ENCODE measurements at regions not wholly inside any gene's neighbourhood (a gene's known extent, or its start where the extent isn't known, plus 50 kb on each side); places are given as distances from the start of the nearest gene placed in this dataset.
"Not testable (repeated sequence)": the region's sequence is repeated elsewhere in the genome, so short reads cannot be mapped to it uniquely, and the experiment has no call there.

DNA sequence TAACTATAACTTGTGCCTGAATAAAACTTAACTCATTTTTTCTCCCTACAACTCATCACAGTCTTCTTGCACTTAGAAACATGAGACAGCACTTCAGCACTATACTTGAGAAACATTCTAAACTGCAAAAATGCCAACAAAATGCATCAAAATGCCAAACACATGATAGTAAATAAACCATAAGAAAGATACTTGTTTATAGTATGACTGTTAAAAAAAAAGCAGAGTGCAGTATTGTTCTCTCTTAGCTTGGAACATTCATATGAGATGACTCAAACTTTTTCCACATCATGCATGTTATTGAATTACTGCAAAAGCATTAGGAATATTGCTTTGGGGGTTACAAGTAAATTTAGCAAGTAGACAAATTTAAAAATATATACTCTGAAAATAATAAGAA is 135.7 kb upstream of the ANXA10 start:
- DNase-seq, result no peak

DNA sequence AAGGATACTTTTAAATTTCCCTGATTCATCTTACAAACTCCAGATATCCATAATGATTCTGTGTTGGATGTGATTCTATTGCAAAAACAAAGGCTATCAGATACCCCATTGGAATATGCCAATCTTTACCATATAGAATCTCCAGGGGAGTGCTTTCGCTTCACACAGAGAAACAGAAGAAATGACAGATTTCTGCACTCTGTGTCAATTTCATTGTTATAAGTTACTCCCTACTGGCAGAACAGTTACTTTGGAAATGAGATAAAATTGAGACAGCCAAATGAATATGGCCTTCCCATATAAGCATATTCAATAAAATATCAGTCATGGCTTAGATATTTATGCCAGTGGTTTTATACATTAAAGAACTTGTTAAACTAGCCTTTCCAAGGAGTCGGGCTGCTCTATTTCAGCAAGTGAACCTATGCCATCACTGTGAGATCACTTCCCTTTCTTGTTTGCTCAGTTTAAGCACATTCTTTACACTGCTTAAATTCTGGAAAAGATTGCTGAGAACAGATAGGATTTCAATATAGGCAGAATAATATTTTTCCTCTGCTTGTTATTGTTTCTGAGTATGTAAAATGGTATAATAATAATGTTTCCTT is 127.5 kb upstream of the ANXA10 start:
- DNase-seq, result no peak

DNA sequence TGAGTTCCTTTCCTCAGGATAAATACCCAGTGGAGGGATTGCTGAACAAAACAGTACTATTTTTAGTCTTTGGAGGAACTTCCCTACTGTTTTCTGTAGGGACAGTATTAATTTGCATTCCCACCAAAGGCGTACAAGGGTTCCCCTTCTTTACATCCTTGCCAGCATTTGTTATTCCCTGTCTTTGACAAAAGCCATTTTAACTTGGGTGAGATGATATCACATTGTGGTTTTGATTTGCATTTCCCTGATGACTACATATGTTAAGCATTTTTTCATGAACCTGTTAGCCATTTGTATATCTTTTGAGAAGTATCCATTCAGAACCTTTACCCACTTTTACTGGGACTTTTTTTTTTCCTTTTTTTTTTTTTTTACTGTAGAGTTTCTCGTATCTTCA is 126.2 kb upstream of the ANXA10 start:
- DNase-seq, result no peak

DNA sequence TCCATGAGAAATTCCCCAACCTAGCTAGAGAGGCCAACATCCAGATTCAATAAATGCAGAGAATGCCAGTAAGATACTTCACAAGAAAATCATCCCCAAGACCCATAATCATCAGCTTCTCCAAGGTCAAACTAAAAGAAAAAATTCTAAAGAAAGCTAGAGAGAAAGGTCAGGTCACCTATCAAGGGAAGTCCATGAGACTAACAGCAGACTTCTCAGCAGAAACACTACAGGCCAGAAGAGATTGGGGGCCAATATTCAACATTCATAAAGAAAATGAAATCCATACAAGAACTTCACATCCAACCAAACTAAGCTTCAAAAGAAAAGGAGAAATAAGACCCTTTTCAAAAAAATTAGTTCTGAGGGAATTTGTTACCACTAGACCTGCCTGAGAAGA is 118.8 kb upstream of the ANXA10 start:
- no peak for DNase-seq

DNA sequence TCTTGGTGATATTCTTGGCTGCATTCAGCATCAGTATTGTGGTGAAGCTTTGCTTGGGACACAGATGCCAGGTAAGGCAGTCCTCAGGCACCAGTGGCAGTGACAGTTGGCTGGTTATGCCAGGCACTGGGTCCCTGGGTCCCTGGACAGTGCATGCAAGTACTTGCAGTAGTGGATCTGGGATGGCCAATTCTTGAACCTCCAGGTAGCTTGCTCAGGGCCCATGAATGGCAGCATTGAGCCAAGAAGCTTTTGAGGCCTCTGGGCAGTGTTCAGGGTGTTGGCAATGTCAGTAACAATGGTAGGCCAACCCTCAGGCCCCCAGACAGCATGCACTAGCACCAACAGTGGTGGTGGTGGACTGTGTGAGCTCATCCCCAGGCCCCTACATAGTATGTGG is 106.8 kb upstream of the ANXA10 start:
- DNase-seq, result no peak

DNA sequence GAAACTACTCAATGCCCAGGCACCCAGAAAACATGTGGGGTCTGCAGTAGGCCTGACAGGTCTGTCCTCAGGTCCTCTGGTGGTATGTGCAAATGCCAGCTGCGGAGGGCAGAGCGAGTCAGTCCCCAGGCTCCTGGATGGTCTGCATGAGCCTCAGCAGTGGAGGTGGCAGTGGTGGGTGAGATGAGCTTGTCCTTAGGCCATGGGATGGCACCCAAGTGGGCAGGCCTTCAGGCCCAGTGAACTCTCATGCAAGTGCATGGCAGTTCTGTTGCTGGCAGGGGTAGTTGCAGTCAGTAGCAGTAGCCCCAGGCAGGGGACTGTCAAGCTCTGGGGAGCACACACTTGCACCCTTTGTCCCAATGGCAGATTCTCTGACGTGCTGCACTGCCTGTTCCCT is 106.3 kb upstream of the ANXA10 start:
- DNase-seq, result no peak

DNA sequence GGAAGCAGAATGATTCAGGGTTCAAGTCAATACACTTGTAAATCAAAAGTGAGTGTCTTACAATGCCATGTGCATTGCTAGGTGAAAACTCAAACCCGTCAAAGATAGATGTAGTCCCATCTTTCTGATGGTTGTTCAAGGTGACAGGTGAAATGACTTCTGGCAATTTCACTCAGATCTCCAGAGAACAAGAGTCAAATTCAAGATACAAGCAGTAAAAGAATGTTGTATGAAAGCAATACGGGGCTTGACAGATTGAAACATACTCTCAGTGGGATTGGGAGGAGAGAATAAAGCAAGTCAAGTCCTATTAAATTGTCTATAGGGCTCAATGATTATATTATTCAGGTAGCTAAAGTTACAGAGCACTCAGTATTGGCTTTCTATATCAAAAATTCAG is 105.1 kb upstream of the ANXA10 start:
- no peak for DNase-seq

DNA sequence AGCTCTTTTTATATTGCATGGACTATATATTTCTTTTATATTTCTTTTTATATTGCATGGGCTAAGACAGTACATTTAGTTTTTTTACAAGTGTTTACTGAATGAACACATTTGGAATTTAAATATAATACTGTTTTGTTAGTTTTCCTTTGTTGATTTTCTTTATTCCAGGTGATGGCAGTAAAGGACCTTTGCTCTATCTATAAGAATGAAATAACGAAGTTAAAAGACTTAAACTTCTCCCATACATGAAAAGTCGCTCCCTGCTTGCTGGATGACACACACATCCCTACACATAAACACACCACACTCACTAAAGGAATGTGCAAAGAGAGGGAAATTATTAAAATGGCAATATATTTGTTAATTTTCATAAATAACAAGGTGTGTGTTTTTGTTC is 102.5 kb upstream of the ANXA10 start:
- DNase-seq, result no peak

DNA sequence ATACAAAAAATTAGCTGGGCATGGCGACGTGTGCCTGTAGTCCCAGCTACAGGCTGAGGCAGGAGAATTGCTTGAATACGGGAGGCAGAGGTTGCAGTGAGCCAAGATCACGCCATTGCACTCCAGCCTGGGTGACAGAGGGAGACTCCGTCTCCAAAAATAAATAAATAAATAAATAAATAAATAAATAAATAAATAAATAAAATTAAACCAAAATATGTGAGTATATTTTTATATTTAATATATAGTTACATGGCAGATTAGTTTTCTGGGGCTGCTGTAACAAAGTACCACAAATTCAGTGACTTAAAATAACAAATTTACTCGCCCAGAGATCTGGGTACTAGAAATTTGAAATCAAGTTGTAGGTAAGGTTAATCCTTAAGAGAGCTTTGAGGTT is 84.2 kb upstream of the ANXA10 start:
- not testable (repeated sequence) for DNase-seq

DNA sequence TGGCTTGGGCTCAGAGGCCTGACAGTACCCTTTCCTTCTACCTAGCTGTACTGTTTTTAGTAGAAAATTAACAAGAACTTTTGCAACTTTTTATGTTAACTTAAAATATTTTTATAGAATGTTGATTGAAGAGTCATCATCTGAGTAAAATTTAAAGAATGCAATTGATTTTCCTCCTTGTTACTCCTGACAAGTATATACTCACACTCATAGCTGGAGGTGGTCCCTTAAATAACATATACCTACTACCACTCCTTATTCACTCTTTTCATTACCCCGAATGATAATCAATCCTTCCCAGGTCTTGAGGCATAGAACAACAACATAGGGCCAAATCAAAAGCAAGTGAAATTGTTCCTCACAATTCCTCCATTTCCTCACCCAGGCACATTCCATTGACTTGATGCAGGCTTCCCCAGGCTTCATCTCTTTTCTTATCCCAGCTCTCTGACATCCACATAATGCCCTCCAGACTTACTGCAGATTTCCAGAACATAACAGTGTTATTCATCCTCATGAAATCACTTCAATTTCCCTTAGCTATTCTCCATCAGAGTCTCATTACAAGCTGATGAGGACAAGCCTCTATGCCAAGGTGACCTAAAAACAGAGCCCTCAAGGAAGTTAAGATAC is 73.2 kb upstream of the ANXA10 start:
- no peak for DNase-seq

DNA sequence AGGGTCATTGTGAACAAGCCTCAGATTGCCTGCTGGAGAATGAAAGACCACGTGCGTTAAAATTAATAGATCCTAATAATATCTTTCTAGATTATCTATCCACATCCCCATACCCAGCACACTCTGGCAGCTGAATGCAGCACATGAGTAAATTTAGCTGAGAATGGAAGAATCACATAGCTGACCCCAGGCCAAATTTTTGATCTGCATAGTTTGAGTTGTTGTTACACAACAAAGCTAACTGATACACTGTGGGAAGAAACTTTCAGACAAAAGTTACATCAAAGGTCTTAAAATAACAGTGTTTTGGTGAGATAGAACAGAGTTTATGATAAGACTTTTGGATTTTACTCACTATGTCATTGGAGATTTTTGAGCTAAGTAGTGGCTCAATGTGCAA is 72.4 kb upstream of the ANXA10 start:
- no peak for DNase-seq

DNA sequence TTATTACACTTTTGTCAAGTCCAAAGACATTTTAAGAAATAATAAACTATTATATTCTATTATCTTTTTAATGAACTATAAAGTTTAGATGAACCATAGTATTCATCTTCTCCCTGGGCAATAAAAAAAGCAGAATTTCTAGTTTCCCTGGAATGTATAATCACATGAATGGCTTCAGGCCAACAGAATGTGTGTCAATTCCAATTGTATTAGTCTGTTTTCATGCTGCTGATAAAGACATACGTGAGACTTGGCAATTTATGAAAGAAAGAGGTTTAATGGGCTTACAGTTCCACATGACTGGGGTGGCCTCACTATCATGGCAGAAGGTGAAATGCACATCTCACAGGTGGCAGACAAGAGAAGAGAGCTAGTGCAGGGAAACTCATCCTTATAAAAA is 70.7 kb upstream of the ANXA10 start:
- no peak for DNase-seq

DNA sequence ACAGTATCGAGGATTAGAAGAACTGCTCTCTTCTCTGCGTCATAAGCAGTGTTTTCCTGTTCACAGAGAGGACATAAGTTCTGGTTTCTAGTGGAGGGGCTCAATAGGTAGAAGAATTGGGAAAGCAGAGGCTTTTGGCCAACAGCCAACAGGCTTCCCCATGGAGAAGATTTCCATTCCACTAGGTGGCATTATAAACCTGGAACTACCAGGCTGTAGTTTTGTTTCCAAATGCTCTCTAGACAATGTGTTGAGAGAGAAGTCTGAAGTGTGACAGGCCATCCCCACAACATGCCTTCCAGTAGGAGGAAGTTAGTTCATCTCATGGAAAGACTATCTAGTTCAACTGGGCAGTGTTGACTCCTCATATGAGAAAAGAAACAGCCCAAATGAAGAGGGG is 63.8 kb upstream of the ANXA10 start:
- DNase-seq, result no peak

DNA sequence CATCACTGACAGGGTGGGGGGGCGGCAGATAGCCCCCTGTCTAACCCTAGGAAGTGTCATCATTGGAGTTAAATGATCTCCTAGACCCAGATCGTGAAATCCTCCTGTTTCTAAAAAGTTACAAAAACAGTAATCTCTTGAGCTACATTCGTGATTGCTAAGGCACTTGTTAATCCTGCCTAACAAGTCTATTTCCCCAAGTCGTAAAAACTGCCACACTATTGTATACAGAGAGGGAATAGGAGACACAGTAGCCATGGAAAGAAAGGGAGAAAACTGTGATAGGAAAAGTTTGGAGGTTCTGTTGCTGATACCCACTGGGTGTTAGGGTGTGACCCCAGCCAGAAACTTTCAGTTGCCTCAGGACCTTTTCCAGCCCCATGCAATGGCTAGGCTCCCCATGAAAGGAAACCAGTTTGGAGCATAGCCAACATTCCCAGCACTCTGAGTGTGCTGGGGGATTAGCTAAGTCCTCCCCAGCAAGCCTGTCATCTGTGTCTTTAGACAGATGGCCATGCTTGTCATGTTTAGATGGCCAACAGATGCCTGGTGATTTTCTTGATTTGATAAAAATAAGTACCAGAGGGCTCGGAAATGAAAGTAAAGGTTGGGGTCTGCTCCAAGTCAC is 63.3 kb upstream of the ANXA10 start:
- no peak for DNase-seq

DNA sequence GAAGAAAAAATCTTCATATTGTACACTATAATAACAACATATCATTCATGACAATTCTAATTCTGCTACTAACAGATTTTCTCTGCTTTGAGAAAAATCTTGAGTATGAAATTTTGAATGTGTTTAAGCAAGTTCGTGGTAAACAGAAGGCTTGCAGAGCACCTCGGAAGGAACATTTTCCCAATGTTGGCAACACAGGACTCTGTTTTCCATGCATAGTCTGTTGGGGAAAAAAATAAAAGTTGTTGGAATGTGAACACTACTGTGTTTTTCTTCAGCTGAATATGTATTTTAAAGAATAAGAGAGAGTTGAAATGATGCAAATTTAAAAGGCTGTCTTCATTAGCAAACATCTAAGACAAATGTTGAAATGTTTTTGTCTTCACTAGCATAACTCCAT is 54.7 kb upstream of the ANXA10 start:
- no peak for DNase-seq

DNA sequence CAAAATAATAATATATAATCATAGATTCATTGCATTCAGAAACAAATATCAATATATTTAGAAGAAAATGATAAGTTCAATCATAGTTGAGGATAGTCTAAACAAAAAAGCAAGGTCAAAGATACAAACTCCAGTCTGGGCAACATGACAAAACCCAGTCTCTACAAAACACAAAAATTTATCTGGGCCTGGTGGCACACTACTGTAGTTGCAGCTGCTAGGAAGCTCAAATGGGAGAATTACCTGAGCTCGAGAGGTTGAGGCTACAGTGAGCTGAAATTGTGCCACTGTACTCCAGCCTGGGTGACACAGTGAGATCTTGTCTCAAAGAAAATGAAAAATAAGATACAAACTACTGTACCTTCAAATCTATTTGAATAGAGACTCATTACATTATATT is 52.7 kb upstream of the ANXA10 start:
- DNase-seq, result no peak
